H9 (cell line): ENCODE measurements at regions not wholly inside any gene's neighbourhood (a gene's known extent, or its start where the extent isn't known, plus 50 kb on each side); places are given as distances from the start of the nearest gene placed in this dataset.
"Not testable (repeated sequence)": the region's sequence is repeated elsewhere in the genome, so short reads cannot be mapped to it uniquely, and the experiment has no call there.

ENCODE experiments used
- DNase-seq: peaks from one replicate; pipeline ENCODE4 v3.0.0-alpha.2; 2017
- H2AFZ ChIP-seq: one replicate; pipeline ENCODE4 v1.6.1; 2013; ENCODE audit warnings: mild to moderate bottlenecking, low read length, control low read depth, moderate library complexity
- H2AK5ac ChIP-seq: 2 replicates; pipeline ENCODE4 v1.6.1; 2013; ENCODE audit warnings: low read length, control low read depth, mixed read lengths; ENCODE audit not compliant: insufficient read length
- H2BK120ac ChIP-seq: one replicate; pipeline ENCODE4 v1.6.1; 2013; ENCODE audit warnings: low read depth, mild to moderate bottlenecking, low read length, control low read depth, inconsistent platforms; ENCODE audit not compliant: poor library complexity, severe bottlenecking
- H2BK12ac ChIP-seq: 2 replicates; pipeline ENCODE4 v1.6.1; 2013; ENCODE audit warnings: low read length, control low read depth, mixed read lengths, low read depth; ENCODE audit not compliant: insufficient read length
- H2BK15ac ChIP-seq: 2 replicates; pipeline ENCODE4 v1.6.1; 2013; ENCODE audit warnings: low read depth, low read length, control low read depth
- H2BK20ac ChIP-seq: one replicate; pipeline ENCODE4 v1.6.1; 2013; ENCODE audit warnings: low read depth, mild to moderate bottlenecking, low read length, control low read depth, inconsistent platforms; ENCODE audit not compliant: poor library complexity, severe bottlenecking
- H2BK5ac ChIP-seq: 2 replicates; pipeline ENCODE4 v1.6.1; 2013; ENCODE audit warnings: low read length, control low read depth, mixed read lengths; ENCODE audit not compliant: insufficient read length
- H3K14ac ChIP-seq: 2 replicates; pipeline ENCODE4 v1.6.1; 2013; ENCODE audit warnings: low read length, control low read depth; ENCODE audit not compliant: insufficient read depth
- H3K18ac ChIP-seq: 2 replicates; pipeline ENCODE4 v1.6.1; 2013; ENCODE audit warnings: low read depth, mild to moderate bottlenecking, mixed read lengths, low read length, control low read depth; ENCODE audit not compliant: insufficient read length
- H3K23ac ChIP-seq: 2 replicates; pipeline ENCODE4 v1.6.1; 2013; ENCODE audit warnings: low read length, control low read depth, mixed read lengths, low read depth; ENCODE audit not compliant: insufficient read length
- H3K23me2 ChIP-seq: 2 replicates; pipeline ENCODE4 v1.6.1; 2013; ENCODE audit warnings: low read depth, mild to moderate bottlenecking, mixed read lengths, low read length, control low read depth; ENCODE audit not compliant: insufficient read length, poor library complexity, severe bottlenecking
- H3K27ac ChIP-seq: 2 replicates; pipeline ENCODE4 v1.5.1; 2013; ENCODE audit warnings: low read length, control low read depth, mixed read lengths, low read depth; ENCODE audit not compliant: insufficient read length
- H3K27me3 ChIP-seq: 2 replicates; pipeline ENCODE4 v1.6.1; 2013; ENCODE audit warnings: low read length, control low read depth, inconsistent platforms; ENCODE audit not compliant: insufficient read depth
- H3K4ac ChIP-seq: 2 replicates; pipeline ENCODE4 v1.6.1; 2013; ENCODE audit warnings: low read depth, mild to moderate bottlenecking, control low read depth, inconsistent platforms, low read length, moderate library complexity
- H3K4me1 ChIP-seq: 2 replicates; pipeline ENCODE4 v1.6.1; 2013; ENCODE audit warnings: low read length, control low read depth, inconsistent platforms; ENCODE audit not compliant: insufficient read depth
- H3K4me2 ChIP-seq: 2 replicates; pipeline ENCODE4 v1.6.1; 2013; ENCODE audit warnings: low read length, control low read depth, mixed read lengths; ENCODE audit not compliant: insufficient read length, insufficient read depth
- H3K56ac ChIP-seq: 2 replicates; pipeline ENCODE4 v1.6.1; 2013; ENCODE audit warnings: low read depth, mild to moderate bottlenecking, mixed read lengths, low read length, control low read depth; ENCODE audit not compliant: insufficient read length
- H3K79me1 ChIP-seq: 2 replicates; pipeline ENCODE4 v1.6.1; 2013; ENCODE audit warnings: low read depth, mild to moderate bottlenecking, moderate library complexity, low read length, control low read depth, inconsistent platforms; ENCODE audit not compliant: insufficient read depth, poor library complexity, severe bottlenecking
- H3K79me2 ChIP-seq: 2 replicates; pipeline ENCODE4 v1.6.1; 2013; ENCODE audit warnings: low read length, control low read depth, inconsistent platforms; ENCODE audit not compliant: insufficient read depth
- H3K9ac ChIP-seq: 2 replicates; pipeline ENCODE4 v1.6.1; 2013; ENCODE audit warnings: low read length, control low read depth, mixed read lengths; ENCODE audit not compliant: insufficient read length; ENCODE audit errors: extremely low read depth
- H3K9me3 ChIP-seq: one replicate; pipeline ENCODE4 v1.6.1; 2013; ENCODE audit warnings: low read depth, low read length, inconsistent platforms; ENCODE audit not compliant: control insufficient read depth
- H3T11ph ChIP-seq: one replicate; pipeline ENCODE4 v1.6.1; 2013; ENCODE audit warnings: mild to moderate bottlenecking, low read length, control low read depth, inconsistent platforms
- H4K20me1 ChIP-seq: one replicate; pipeline ENCODE4 v1.6.1; 2013; ENCODE audit not compliant: control insufficient read depth, insufficient read length, insufficient read depth
- H4K5ac ChIP-seq: 2 replicates; pipeline ENCODE4 v1.6.1; 2013; ENCODE audit warnings: low read depth, mild to moderate bottlenecking, mixed read lengths, low read length, control low read depth; ENCODE audit not compliant: insufficient read length
- H4K8ac ChIP-seq: replicated peaks from 2 replicates; pipeline ENCODE4 v1.6.1; 2013; ENCODE audit warnings: low read length, control low read depth, mixed read lengths, low read depth; ENCODE audit not compliant: insufficient read length
- H4K91ac ChIP-seq: 2 replicates; pipeline ENCODE4 v1.6.1; 2013; ENCODE audit warnings: low read depth, mild to moderate bottlenecking, moderate library complexity, mixed read lengths, low read length, control low read depth; ENCODE audit not compliant: insufficient read length
- H3K27ac Mint-ChIP-seq, 3 experiments: 2 replicates in 2 of 3; 3 replicates in 1 of 3; pipeline ENCODE4 v1.8.0; 2020 to 2021; ENCODE audit warnings: mixed read lengths in 3 of 3, mild to moderate bottlenecking in 1 of 3, moderate library complexity in 1 of 3
- H3K27me3 Mint-ChIP-seq: 2 replicates; pipeline ENCODE4 v1.8.0; 2021; ENCODE audit warnings: low read depth, mild to moderate bottlenecking, moderate library complexity, mixed read lengths
- H3K36me3 Mint-ChIP-seq, 3 experiments: 2 replicates in 2 of 3; 3 replicates in 1 of 3; pipeline ENCODE4 v1.8.0; 2020 to 2021; ENCODE audit warnings: low read depth in 3 of 3, mixed read lengths in 3 of 3; ENCODE audit not compliant: insufficient read depth in 1 of 3
- H3K4me1 Mint-ChIP-seq, 2 experiments: 2 replicates each; pipeline ENCODE4 v1.8.0; 2020; ENCODE audit warnings: mixed read lengths in 2 of 2
- H3K4me3 Mint-ChIP-seq, 2 experiments: 2 replicates in 1 of 2; 3 replicates in 1 of 2; pipeline ENCODE4 v1.8.0; 2020 to 2021; ENCODE audit warnings: mild to moderate bottlenecking in 2 of 2, mixed read lengths in 2 of 2, moderate library complexity in 1 of 2
- H3K9me3 Mint-ChIP-seq, 2 experiments: 2 replicates in 1 of 2; 3 replicates in 1 of 2; pipeline ENCODE4 v1.8.0; 2020; ENCODE audit warnings: mild to moderate bottlenecking in 2 of 2, mixed read lengths in 2 of 2, moderate library complexity in 1 of 2
- WGBS: extraction: QIAGEN DNeasy Blood & Tissue Kit; methylation state at CpG from one replicate; pipeline ENCODE4 v1.1.7; 2013; ENCODE audit warnings: missing lambda C conversion rate, low lambda C conversion rate, mixed read lengths; ENCODE audit not compliant: insufficient read length; ENCODE audit errors: extremely low coverage; 5-methylcytosine and 5-hydroxymethylcytosine counted together

DNA sequence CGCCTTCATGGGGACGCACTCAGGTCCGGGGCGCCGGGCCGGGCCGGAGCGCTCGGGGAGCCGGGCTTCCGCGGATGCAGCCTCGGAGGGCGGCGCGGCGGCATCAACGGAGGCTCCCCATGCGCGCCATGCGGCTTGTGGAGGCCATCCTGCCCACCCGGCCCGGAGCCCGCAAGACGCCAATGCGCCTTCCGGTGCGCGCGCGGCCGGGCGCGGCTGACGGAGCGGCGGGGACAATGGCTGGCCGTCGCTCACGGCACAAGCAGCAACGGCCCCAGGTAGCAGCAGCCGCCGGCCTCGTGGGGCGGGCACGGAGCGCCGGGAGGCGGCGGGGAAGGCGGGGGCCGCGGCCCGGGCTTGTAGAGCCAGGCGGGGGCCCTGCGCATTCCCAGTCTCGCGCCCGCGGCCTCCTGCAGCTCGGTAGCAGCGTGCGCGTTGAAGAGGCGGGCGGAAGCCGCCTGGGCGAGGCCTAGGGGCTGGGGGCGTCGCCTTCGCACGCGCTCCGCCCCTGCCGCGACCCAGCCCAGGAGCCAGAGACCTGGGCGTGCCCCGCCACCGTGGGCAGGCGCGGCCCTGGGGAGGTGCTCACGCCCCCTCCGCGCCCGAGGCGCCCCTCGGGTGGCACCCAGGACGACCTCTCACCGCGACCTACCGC, 168.6 kb upstream of the PRKX start:
- H2BK12ac ChIP-seq, H2BK20ac ChIP-seq, H3K27me3 ChIP-seq, H3K14ac ChIP-seq, H3K4ac ChIP-seq, H3K56ac ChIP-seq, H3K4me1 Mint-ChIP-seq, H3K27me3 Mint-ChIP-seq, H3K9me3 ChIP-seq, H3K36me3 Mint-ChIP-seq, H2BK5ac ChIP-seq, H3K9me3 Mint-ChIP-seq, H3K27ac Mint-ChIP-seq, H3K4me2 ChIP-seq, H4K8ac ChIP-seq, H2AK5ac ChIP-seq, H3K18ac ChIP-seq, H3K79me1 ChIP-seq, H3K4me3 Mint-ChIP-seq, H4K5ac ChIP-seq, H2BK120ac ChIP-seq, H3K23me2 ChIP-seq, H4K91ac ChIP-seq, H2AFZ ChIP-seq, H3K4me1 ChIP-seq, H3K27ac ChIP-seq, H2BK15ac ChIP-seq, DNase-seq, H3K23ac ChIP-seq, H3T11ph ChIP-seq, H4K20me1 ChIP-seq, H3K9ac ChIP-seq, H3K79me2 ChIP-seq: not testable (repeated sequence)
- no CpG with 5 or more reads among the region's 91 CpGs for WGBS

GRCh38 chrX:3881255-3881895, 167.9 kb upstream of the PRKX start:
- WGBS: no CpG with 5 or more reads among the region's 63 CpGs
- H3K18ac ChIP-seq, H4K8ac ChIP-seq, H3K27ac Mint-ChIP-seq, H2BK12ac ChIP-seq, H3K36me3 Mint-ChIP-seq, H4K5ac ChIP-seq, H3K4me3 Mint-ChIP-seq, H2BK120ac ChIP-seq, H4K91ac ChIP-seq, H2AK5ac ChIP-seq, H3K9ac ChIP-seq, H3T11ph ChIP-seq, H3K27ac ChIP-seq, H3K14ac ChIP-seq, H3K4me2 ChIP-seq, H3K27me3 Mint-ChIP-seq, H3K9me3 ChIP-seq, H3K4me1 ChIP-seq, H3K4ac ChIP-seq, H2BK15ac ChIP-seq, H3K79me1 ChIP-seq, DNase-seq, H3K27me3 ChIP-seq, H2AFZ ChIP-seq, H4K20me1 ChIP-seq, H3K23me2 ChIP-seq, H2BK20ac ChIP-seq, H3K9me3 Mint-ChIP-seq, H3K56ac ChIP-seq, H3K79me2 ChIP-seq, H3K23ac ChIP-seq, H2BK5ac ChIP-seq, H3K4me1 Mint-ChIP-seq: not testable (repeated sequence)
